ENCODE measurements at regions not wholly inside any gene's neighbourhood (a gene's known extent, or its start where the extent isn't known, plus 50 kb on each side); places are given as distances from the start of the nearest gene placed in this dataset.
A peak's percentile ranks its signal among the peaks of the same experiment; 100 is the strongest.

GRCh38 chr5:82698026-82698425, 379.2 kb downstream of the TMEM167A start:
- DNase-seq: no peak
- Histone ChIP-seq H3K4me3 (ENCODE audit: insufficient read depth, low read depth, low read length) (no peak overlapping the region), H3K36me3 (replicated peaks; ENCODE audit: control insufficient read depth, insufficient read depth, low read length) (no peaks in the 10 kb centered on the region), H3K27me3 (ENCODE audit: control insufficient read depth, insufficient read depth, low read length) (no peaks in the 10 kb centered on the region)

- H3K36me3 ChIP-seq (replicated peaks; ENCODE audit: control insufficient read depth, insufficient read depth, low read length): no peaks in the 10 kb centered on the region
- no peaks in the 10 kb centered on the region for H3K27me3 ChIP-seq (ENCODE audit: control insufficient read depth, insufficient read depth, low read length)
- peak; percentile 27 for DNase-seq
- no peak overlapping the region for H3K4me3 ChIP-seq (ENCODE audit: insufficient read depth, low read depth, low read length)
Measured at GRCh38 chr5:82694711-82695285, 382.4 kb downstream of the TMEM167A start.

DNA sequence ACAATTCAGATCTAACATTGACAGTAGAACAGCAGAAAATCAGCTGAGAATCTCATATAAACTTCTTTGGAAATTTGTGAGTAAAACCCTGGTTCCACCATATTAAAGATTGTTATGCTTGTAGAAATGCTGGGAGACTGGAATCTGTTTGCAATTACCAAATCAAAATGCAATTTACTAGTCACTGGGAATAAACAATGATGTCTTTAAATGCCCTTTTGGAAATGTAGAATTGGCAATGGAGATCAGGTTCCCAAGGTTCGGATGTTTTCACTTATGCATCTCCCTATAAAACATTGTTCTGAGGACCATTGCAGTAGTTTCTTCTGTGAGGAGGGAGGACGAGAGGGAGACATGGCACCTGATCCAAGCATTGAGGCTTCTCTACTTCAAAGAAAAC, 384.4 kb downstream of the TMEM167A start:
- no peak for DNase-seq
- H3K4me3 ChIP-seq (ENCODE audit: insufficient read depth, low read depth, low read length): no peak overlapping the region
- no peaks in the 10 kb centered on the region for H3K36me3 ChIP-seq (replicated peaks; ENCODE audit: control insufficient read depth, insufficient read depth, low read length)
- H3K27me3 ChIP-seq (ENCODE audit: control insufficient read depth, insufficient read depth, low read length): no peaks in the 10 kb centered on the region

GRCh38 chr5:82684659-82685058, 392.5 kb downstream of the TMEM167A start:
- no peak overlapping the region for H3K4me3 ChIP-seq (ENCODE audit: insufficient read depth, low read depth, low read length)
- H3K36me3 ChIP-seq (replicated peaks; ENCODE audit: control insufficient read depth, insufficient read depth, low read length): no peaks in the 10 kb centered on the region
- no peak for DNase-seq
- no peaks in the 10 kb centered on the region for H3K27me3 ChIP-seq (ENCODE audit: control insufficient read depth, insufficient read depth, low read length)

DNA sequence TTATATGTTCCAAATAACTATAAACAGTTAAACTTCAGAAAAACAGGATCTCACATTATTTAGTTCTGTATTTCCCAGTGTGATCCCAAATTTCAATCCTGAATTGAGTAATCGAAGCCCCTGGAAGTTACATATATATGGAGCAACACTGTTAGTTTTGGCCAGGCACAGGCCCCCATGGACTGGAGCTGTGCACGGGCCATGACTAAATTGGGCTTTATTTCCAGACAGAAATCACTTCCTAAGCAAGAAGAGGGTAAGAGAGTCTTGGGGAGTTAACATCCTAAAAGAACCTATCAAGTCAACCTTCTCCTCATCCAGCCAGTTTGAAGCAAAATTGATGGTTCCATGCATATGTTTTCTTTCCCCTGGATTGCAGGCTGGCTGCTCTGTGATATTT, 393.0 kb downstream of the TMEM167A start:
- H3K4me3 ChIP-seq (ENCODE audit: insufficient read depth, low read depth, low read length): no peak overlapping the region
- no peaks in the 10 kb centered on the region for H3K36me3 ChIP-seq (replicated peaks; ENCODE audit: control insufficient read depth, insufficient read depth, low read length)
- no peaks in the 10 kb centered on the region for H3K27me3 ChIP-seq (ENCODE audit: control insufficient read depth, insufficient read depth, low read length)
- no peak for DNase-seq

GRCh38 chr5:82679660-82680059, 397.5 kb downstream of the TMEM167A start:
- Histone ChIP-seq H3K27me3 (ENCODE audit: control insufficient read depth, insufficient read depth, low read length) (no peaks in the 10 kb centered on the region), H3K36me3 (replicated peaks; ENCODE audit: control insufficient read depth, insufficient read depth, low read length) (no peaks in the 10 kb centered on the region), H3K4me3 (ENCODE audit: insufficient read depth, low read depth, low read length) (no peak overlapping the region)
- no peak for DNase-seq

- H3K27me3 ChIP-seq (ENCODE audit: control insufficient read depth, insufficient read depth, low read length): no peaks in the 10 kb centered on the region
- no peaks in the 10 kb centered on the region for H3K36me3 ChIP-seq (replicated peaks; ENCODE audit: control insufficient read depth, insufficient read depth, low read length)
- no peak for DNase-seq
- no peak overlapping the region for H3K4me3 ChIP-seq (ENCODE audit: insufficient read depth, low read depth, low read length)
Measured at GRCh38 chr5:82676661-82677060, 398.5 kb upstream of the RPS23 start.

GRCh38 chr5:82674671-82675070, 396.5 kb upstream of the RPS23 start:
- no peak overlapping the region for H3K4me3 ChIP-seq (ENCODE audit: insufficient read depth, low read depth, low read length)
- H3K36me3 ChIP-seq (replicated peaks; ENCODE audit: control insufficient read depth, insufficient read depth, low read length): no peaks in the 10 kb centered on the region
- no peaks in the 10 kb centered on the region for H3K27me3 ChIP-seq (ENCODE audit: control insufficient read depth, insufficient read depth, low read length)
- no peak for DNase-seq

GRCh38 chr5:82673057-82673809, 395.1 kb upstream of the RPS23 start:
- no peaks in the 10 kb centered on the region for H3K36me3 ChIP-seq (replicated peaks; ENCODE audit: control insufficient read depth, insufficient read depth, low read length)

DNA sequence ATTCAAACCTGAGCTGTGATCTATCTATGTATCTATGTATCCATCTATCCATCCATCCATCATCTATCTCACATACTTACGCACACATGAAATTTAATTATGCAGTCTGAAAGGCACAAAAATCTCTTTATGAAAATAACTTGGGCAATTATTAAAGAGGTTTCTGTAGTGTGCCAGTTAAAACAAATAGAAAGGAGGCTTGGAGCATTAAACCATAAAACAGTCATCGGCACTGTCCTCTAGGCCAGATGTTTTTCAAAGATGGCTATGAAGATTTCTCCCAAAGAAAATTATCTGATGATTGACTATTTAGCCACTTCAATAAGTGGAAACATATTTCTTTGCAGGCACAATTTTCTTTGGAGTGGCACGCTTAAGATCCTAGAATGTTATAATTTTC, 392.5 kb upstream of the RPS23 start:
- no peaks in the 10 kb centered on the region for H3K27me3 ChIP-seq (ENCODE audit: control insufficient read depth, insufficient read depth, low read length)
- no peak for DNase-seq
- H3K36me3 ChIP-seq (replicated peaks; ENCODE audit: control insufficient read depth, insufficient read depth, low read length): no peaks in the 10 kb centered on the region
- no peak overlapping the region for H3K4me3 ChIP-seq (ENCODE audit: insufficient read depth, low read depth, low read length)

More at GRCh38 chr5:82673057-82673809, 395.1 kb upstream of the RPS23 start:
- Histone ChIP-seq H3K4me3 (ENCODE audit: insufficient read depth, low read depth, low read length) (no peak overlapping the region), H3K27me3 (ENCODE audit: control insufficient read depth, insufficient read depth, low read length) (no peaks in the 10 kb centered on the region)
- DNase-seq: no peak

- no peak for DNase-seq
- H3K27me3 ChIP-seq (ENCODE audit: control insufficient read depth, insufficient read depth, low read length): no peaks in the 10 kb centered on the region
- no peak overlapping the region for H3K4me3 ChIP-seq (ENCODE audit: insufficient read depth, low read depth, low read length)
- H3K36me3 ChIP-seq (replicated peaks; ENCODE audit: control insufficient read depth, insufficient read depth, low read length): no peaks in the 10 kb centered on the region
Measured at GRCh38 chr5:82669720-82670119, 391.6 kb upstream of the RPS23 start.

- Histone ChIP-seq H3K27me3 (ENCODE audit: control insufficient read depth, insufficient read depth, low read length) (no peaks in the 10 kb centered on the region), H3K36me3 (replicated peaks; ENCODE audit: control insufficient read depth, insufficient read depth, low read length) (no peaks in the 10 kb centered on the region), H3K4me3 (ENCODE audit: insufficient read depth, low read depth, low read length) (no peak overlapping the region)
- no peak for DNase-seq
Measured at GRCh38 chr5:82666312-82666711, 388.2 kb upstream of the RPS23 start.

- H3K4me3 ChIP-seq (ENCODE audit: insufficient read depth, low read depth, low read length): no peak overlapping the region
- H3K36me3 ChIP-seq (replicated peaks; ENCODE audit: control insufficient read depth, insufficient read depth, low read length): no peaks in the 10 kb centered on the region
- no peaks in the 10 kb centered on the region for H3K27me3 ChIP-seq (ENCODE audit: control insufficient read depth, insufficient read depth, low read length)
- DNase-seq: no peak
Measured at GRCh38 chr5:82664732-82665131, 386.6 kb upstream of the RPS23 start.

DNA sequence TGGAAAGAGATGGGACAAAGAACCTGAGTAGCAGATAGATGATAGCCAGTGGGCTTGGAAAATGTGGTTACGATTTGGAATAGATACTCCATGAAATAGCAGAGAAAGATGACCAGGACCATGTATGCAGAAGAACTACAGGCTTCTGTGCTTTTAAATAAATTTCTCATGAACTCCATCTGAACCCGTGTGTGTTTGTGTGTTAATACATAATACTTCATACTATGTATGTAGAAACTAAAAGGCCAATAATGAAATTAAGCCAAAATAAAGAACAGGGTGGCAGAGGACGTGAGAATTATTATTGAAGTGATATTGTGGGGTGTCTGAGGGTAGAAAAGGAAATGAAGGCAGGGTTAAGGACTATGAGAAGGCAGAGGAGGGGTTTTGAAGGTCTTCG, 385.1 kb upstream of the RPS23 start:
- no peak for DNase-seq
- Histone ChIP-seq H3K4me3 (ENCODE audit: insufficient read depth, low read depth, low read length) (no peak overlapping the region), H3K36me3 (replicated peaks; ENCODE audit: control insufficient read depth, insufficient read depth, low read length) (no peaks in the 10 kb centered on the region), H3K27me3 (ENCODE audit: control insufficient read depth, insufficient read depth, low read length) (no peaks in the 10 kb centered on the region)

GRCh38 chr5:82662340-82662739, 384.2 kb upstream of the RPS23 start:
- DNase-seq: no peak

More at GRCh38 chr5:82662340-82662739, 384.2 kb upstream of the RPS23 start:
- Histone ChIP-seq H3K27me3 (ENCODE audit: control insufficient read depth, insufficient read depth, low read length) (no peaks in the 10 kb centered on the region), H3K4me3 (ENCODE audit: insufficient read depth, low read depth, low read length) (no peak overlapping the region), H3K36me3 (replicated peaks; ENCODE audit: control insufficient read depth, insufficient read depth, low read length) (no peaks in the 10 kb centered on the region)
